ENCODE measurements at regions not wholly inside any gene's neighbourhood (a gene's known extent, or its start where the extent isn't known, plus 50 kb on each side); places are given as distances from the start of the nearest gene placed in this dataset.

DNA sequence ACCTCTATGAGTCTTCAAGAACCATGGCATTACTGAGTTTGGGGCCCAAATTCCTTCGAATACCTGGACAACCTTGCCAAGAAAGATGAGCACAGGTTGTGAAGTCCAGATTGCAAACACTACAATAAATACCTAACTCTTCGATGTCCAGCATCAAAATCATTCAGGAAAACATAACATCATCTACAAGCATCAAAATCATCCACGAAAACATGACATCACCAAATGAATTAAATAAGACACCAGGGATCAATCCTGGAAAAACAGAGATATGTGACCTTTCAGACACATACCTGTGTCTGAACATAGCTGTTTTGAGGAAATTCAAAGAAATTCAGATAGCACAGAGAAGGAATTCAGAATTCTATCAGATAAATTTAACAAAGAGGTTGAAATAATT is 262.0 kb upstream of the KITLG start:
- no peak overlapping the region for H3K4me2 ChIP-seq (ENCODE audit: control insufficient read depth, extremely low read depth, insufficient read depth, low read depth, low read length)
- H2AFZ ChIP-seq (ENCODE audit: control insufficient read depth, low read length): no peak overlapping the region
- H3K9ac ChIP-seq (ENCODE audit: control insufficient read depth, extremely low read depth, insufficient read depth, low read length): no peak overlapping the region
- H3K27ac ChIP-seq (ENCODE audit: control insufficient read depth, insufficient read depth, low read length): no peak overlapping the region
- FAIRE-seq (no peak), DNase-seq (ENCODE audit: low read depth, low spot score) (no peak)
- H3K36me3 ChIP-seq (ENCODE audit: control insufficient read depth in 2 of 2, extremely low read depth in 1 of 2, insufficient read depth in 2 of 2, low read length in 2 of 2): no peaks in the 10 kb centered on the region
- no peaks in the 10 kb centered on the region for H3K4me1 ChIP-seq (ENCODE audit: control insufficient read depth, extremely low read depth, insufficient read depth, low read length)
- no peak overlapping the region for H3K4me3 ChIP-seq (ENCODE audit: control insufficient read depth in 2 of 3, extremely low read depth in 1 of 3, insufficient read depth in 2 of 3, low read depth in 1 of 3, low read length in 3 of 3)
- dilution Hi-C loops (cut with MboI; ENCODE audit: extremely low pct_ligation_motif_present, low sequenced_read_pairs): no loop called here
- no peaks in the 10 kb centered on the region for H4K20me1 ChIP-seq (ENCODE audit: control insufficient read depth, extremely low read depth, insufficient read depth, low read length)
- H3K27me3 ChIP-seq (ENCODE audit: control insufficient read depth, extremely low read depth, insufficient read depth, low read length): no peaks in the 10 kb centered on the region
- H3K9me1 ChIP-seq (ENCODE audit: control insufficient read depth, extremely low read depth, insufficient read depth, low read length): no peaks in the 10 kb centered on the region
- TF ChIP-seq, protein P1, sequence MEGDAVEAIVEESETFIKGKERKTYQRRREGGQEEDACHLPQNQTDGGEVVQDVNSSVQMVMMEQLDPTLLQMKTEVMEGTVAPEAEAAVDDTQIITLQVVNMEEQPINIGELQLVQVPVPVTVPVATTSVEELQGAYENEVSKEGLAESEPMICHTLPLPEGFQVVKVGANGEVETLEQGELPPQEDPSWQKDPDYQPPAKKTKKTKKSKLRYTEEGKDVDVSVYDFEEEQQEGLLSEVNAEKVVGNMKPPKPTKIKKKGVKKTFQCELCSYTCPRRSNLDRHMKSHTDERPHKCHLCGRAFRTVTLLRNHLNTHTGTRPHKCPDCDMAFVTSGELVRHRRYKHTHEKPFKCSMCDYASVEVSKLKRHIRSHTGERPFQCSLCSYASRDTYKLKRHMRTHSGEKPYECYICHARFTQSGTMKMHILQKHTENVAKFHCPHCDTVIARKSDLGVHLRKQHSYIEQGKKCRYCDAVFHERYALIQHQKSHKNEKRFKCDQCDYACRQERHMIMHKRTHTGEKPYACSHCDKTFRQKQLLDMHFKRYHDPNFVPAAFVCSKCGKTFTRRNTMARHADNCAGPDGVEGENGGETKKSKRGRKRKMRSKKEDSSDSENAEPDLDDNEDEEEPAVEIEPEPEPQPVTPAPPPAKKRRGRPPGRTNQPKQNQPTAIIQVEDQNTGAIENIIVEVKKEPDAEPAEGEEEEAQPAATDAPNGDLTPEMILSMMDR (optimal IDR thresholded peaks at IDR 0.05 in 1 of 3, IDR thresholded peaks at IDR 0.05 in 1 of 3, conservative IDR thresholded peaks at IDR 0.05 in 1 of 3; ENCODE audit: extremely low read depth in 1 of 3, insufficient read depth in 2 of 3, low read length in 3 of 3): no peak
- TF ChIP-seq EZH2 (IDR thresholded peaks at IDR 0.05; ENCODE audit: low read length): no peak
- no peaks in the 10 kb centered on the region for H3K79me2 ChIP-seq (ENCODE audit: control insufficient read depth, insufficient read depth, low read length)
- H3K9me3 ChIP-seq (ENCODE audit: control insufficient read depth, low read depth, low read length): no peaks in the 10 kb centered on the region

GRCh38 chr12:88839486-88839885 is 259.2 kb upstream of the KITLG start:
- no peaks in the 10 kb centered on the region for H3K36me3 ChIP-seq (ENCODE audit: control insufficient read depth in 2 of 2, extremely low read depth in 1 of 2, insufficient read depth in 2 of 2, low read length in 2 of 2)
- no peak for DNase-seq (ENCODE audit: low read depth, low spot score)
- H3K4me3 ChIP-seq (ENCODE audit: control insufficient read depth in 2 of 3, extremely low read depth in 1 of 3, insufficient read depth in 2 of 3, low read depth in 1 of 3, low read length in 3 of 3): no peak overlapping the region
- H3K27ac ChIP-seq (ENCODE audit: control insufficient read depth, insufficient read depth, low read length): no peak overlapping the region
- TF ChIP-seq, protein P1 (optimal IDR thresholded peaks at IDR 0.05 in 1 of 3, IDR thresholded peaks at IDR 0.05 in 1 of 3, conservative IDR thresholded peaks at IDR 0.05 in 1 of 3; ENCODE audit: extremely low read depth in 1 of 3, insufficient read depth in 2 of 3, low read length in 3 of 3): no peak
- no peak for TF ChIP-seq EZH2 (IDR thresholded peaks at IDR 0.05; ENCODE audit: low read length)
- no peak overlapping the region for H3K9ac ChIP-seq (ENCODE audit: control insufficient read depth, extremely low read depth, insufficient read depth, low read length)
- dilution Hi-C loops (cut with MboI; ENCODE audit: extremely low pct_ligation_motif_present, low sequenced_read_pairs): no loop called here
- H2AFZ ChIP-seq (ENCODE audit: control insufficient read depth, low read length): no peak overlapping the region
- no peak for FAIRE-seq
- no peaks in the 10 kb centered on the region for H3K9me1 ChIP-seq (ENCODE audit: control insufficient read depth, extremely low read depth, insufficient read depth, low read length)
- H4K20me1 ChIP-seq (ENCODE audit: control insufficient read depth, extremely low read depth, insufficient read depth, low read length): no peaks in the 10 kb centered on the region
- no peaks in the 10 kb centered on the region for H3K27me3 ChIP-seq (ENCODE audit: control insufficient read depth, extremely low read depth, insufficient read depth, low read length)
- no peaks in the 10 kb centered on the region for H3K9me3 ChIP-seq (ENCODE audit: control insufficient read depth, low read depth, low read length)
- no peak overlapping the region for H3K4me2 ChIP-seq (ENCODE audit: control insufficient read depth, extremely low read depth, insufficient read depth, low read depth, low read length)
- H3K4me1 ChIP-seq (ENCODE audit: control insufficient read depth, extremely low read depth, insufficient read depth, low read length): no peaks in the 10 kb centered on the region
- no peaks in the 10 kb centered on the region for H3K79me2 ChIP-seq (ENCODE audit: control insufficient read depth, insufficient read depth, low read length)
